ENCODE measurements at regions not wholly inside any gene's neighbourhood (a gene's known extent, or its start where the extent isn't known, plus 50 kb on each side); places are given as distances from the start of the nearest gene placed in this dataset.

DNA sequence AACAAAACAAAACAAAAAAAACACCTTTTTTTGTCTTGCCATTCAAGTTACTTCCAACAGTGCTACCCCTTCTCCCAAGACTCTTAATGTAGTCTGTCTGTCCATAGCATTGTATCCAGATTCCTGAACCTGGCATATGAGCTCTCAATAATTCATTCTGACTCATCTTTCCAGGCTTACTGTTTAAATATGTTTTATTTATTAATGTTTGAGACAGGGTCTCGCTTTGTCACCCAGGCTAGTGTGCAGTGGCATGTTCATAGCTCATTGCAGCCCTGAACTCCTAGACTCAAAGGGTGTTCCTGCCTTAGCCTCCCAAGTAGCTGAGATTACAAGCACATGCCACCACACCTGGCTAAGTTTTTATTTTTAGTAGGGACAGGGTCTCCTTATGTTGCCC is 208.0 kb upstream of the DMRT1 start (continued):
- TF ChIP-seq, protein P1, sequence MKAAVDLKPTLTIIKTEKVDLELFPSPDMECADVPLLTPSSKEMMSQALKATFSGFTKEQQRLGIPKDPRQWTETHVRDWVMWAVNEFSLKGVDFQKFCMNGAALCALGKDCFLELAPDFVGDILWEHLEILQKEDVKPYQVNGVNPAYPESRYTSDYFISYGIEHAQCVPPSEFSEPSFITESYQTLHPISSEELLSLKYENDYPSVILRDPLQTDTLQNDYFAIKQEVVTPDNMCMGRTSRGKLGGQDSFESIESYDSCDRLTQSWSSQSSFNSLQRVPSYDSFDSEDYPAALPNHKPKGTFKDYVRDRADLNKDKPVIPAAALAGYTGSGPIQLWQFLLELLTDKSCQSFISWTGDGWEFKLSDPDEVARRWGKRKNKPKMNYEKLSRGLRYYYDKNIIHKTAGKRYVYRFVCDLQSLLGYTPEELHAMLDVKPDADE (IDR thresholded peaks at IDR 0.05) = no peak

DNA sequence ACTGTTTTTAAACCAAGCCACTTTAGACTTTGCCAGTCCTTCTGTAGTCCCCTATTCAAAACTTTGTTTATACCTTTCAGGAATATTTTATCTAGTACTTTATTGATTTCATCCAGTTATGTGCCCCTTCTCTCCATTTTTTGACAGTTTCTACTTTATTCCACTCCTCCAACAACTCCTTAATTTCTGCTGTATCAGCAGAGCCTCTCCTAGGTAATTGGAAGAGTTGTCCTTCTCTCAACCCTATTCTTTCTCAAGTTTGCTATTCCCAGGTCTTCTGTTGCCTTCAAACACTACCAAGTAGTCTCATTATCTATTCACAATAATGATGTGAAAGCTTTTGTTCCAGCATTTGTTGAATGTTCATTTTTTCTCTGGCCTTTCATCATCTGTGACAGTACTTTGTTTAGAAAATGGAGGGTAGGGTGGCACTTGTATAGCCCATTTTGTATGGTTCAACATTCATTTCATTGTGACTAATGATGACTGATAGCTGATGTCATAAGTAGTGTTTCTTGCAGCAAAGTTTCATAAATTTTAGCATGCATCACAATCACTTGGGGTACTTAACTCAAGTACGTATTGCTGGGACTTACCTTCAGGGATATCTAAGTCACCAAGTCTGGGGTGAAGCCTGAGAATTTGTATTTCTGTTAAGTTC is 204.4 kb upstream of the DMRT1 start:
- H3K4me1 ChIP-seq (ENCODE audit: insufficient read depth) = peaks cover 13% of the 10 kb centered on the region
- no peaks in the 10 kb centered on the region for H3F3A ChIP-seq (replicated peaks; ENCODE audit: low read depth)
- peaks cover 4% of the 10 kb centered on the region; the same call in 1 of the 2 replicates for H4K20me1 ChIP-seq (replicated peaks; ENCODE audit: insufficient read depth)
- H3K4me3 Mint-ChIP-seq = no peak overlapping the region
- no peak overlapping the region for H3K27ac Mint-ChIP-seq
- H3K4me3 ChIP-seq = no peak overlapping the region
- H3K4me1 Mint-ChIP-seq = peaks cover 9% of the 10 kb centered on the region; the same call in 2 of the 3 replicates
- peaks cover 20% of the 10 kb centered on the region for H3K36me3 Mint-ChIP-seq (ENCODE audit: low read depth)
- DNase-seq (ENCODE audit: low spot score) = no peak
- no peak for ATAC-seq
- no peak overlapping the region for H3K27ac ChIP-seq (ENCODE audit: low read depth)
- H2AFZ ChIP-seq = no peak overlapping the region
- H3K36me3 ChIP-seq (ENCODE audit: insufficient read depth) = peaks cover 3% of the 10 kb centered on the region; the same call in 1 of the 2 replicates
- no peaks in the 10 kb centered on the region for H3K27me3 Mint-ChIP-seq (ENCODE audit: insufficient read depth, low read depth, poor library complexity)
- H3K9me3 Mint-ChIP-seq = peaks cover 11% of the 10 kb centered on the region
- H3K79me2 ChIP-seq (replicated peaks; ENCODE audit: insufficient read depth) = peaks cover 22% of the 10 kb centered on the region
- no peaks in the 10 kb centered on the region for H3K27me3 ChIP-seq (ENCODE audit: insufficient read depth)
- no peaks in the 10 kb centered on the region for H3K9me2 ChIP-seq (ENCODE audit: insufficient read depth)
- H3K4me2 ChIP-seq = no peak overlapping the region
- TF ChIP-seq STAT1 (IDR thresholded peaks at IDR 0.05; ENCODE audit: unreplicated experiment) (no peak), ZNF114 (CRISPR knock-in tag; IDR thresholded peaks at IDR 0.05) (no peak), ZNF331 (CRISPR knock-in tag; IDR thresholded peaks at IDR 0.05; ENCODE audit: low read depth) (no peak), JUNB (IDR thresholded peaks at IDR 0.05; ENCODE audit: unreplicated experiment) (no peak), EZH2 (IDR thresholded peaks at IDR 0.05; ENCODE audit: low read depth, unreplicated experiment) (no peak), CREB1 (CRISPR knock-in tag; IDR thresholded peaks at IDR 0.05; ENCODE audit: low read depth) (no peak), NANOG (IDR thresholded peaks at IDR 0.05; ENCODE audit: borderline replicate concordance) (no peak)
- TF ChIP-seq, protein P1 (IDR thresholded peaks at IDR 0.05) = no peak
- TF ChIP-seq, protein P2, sequence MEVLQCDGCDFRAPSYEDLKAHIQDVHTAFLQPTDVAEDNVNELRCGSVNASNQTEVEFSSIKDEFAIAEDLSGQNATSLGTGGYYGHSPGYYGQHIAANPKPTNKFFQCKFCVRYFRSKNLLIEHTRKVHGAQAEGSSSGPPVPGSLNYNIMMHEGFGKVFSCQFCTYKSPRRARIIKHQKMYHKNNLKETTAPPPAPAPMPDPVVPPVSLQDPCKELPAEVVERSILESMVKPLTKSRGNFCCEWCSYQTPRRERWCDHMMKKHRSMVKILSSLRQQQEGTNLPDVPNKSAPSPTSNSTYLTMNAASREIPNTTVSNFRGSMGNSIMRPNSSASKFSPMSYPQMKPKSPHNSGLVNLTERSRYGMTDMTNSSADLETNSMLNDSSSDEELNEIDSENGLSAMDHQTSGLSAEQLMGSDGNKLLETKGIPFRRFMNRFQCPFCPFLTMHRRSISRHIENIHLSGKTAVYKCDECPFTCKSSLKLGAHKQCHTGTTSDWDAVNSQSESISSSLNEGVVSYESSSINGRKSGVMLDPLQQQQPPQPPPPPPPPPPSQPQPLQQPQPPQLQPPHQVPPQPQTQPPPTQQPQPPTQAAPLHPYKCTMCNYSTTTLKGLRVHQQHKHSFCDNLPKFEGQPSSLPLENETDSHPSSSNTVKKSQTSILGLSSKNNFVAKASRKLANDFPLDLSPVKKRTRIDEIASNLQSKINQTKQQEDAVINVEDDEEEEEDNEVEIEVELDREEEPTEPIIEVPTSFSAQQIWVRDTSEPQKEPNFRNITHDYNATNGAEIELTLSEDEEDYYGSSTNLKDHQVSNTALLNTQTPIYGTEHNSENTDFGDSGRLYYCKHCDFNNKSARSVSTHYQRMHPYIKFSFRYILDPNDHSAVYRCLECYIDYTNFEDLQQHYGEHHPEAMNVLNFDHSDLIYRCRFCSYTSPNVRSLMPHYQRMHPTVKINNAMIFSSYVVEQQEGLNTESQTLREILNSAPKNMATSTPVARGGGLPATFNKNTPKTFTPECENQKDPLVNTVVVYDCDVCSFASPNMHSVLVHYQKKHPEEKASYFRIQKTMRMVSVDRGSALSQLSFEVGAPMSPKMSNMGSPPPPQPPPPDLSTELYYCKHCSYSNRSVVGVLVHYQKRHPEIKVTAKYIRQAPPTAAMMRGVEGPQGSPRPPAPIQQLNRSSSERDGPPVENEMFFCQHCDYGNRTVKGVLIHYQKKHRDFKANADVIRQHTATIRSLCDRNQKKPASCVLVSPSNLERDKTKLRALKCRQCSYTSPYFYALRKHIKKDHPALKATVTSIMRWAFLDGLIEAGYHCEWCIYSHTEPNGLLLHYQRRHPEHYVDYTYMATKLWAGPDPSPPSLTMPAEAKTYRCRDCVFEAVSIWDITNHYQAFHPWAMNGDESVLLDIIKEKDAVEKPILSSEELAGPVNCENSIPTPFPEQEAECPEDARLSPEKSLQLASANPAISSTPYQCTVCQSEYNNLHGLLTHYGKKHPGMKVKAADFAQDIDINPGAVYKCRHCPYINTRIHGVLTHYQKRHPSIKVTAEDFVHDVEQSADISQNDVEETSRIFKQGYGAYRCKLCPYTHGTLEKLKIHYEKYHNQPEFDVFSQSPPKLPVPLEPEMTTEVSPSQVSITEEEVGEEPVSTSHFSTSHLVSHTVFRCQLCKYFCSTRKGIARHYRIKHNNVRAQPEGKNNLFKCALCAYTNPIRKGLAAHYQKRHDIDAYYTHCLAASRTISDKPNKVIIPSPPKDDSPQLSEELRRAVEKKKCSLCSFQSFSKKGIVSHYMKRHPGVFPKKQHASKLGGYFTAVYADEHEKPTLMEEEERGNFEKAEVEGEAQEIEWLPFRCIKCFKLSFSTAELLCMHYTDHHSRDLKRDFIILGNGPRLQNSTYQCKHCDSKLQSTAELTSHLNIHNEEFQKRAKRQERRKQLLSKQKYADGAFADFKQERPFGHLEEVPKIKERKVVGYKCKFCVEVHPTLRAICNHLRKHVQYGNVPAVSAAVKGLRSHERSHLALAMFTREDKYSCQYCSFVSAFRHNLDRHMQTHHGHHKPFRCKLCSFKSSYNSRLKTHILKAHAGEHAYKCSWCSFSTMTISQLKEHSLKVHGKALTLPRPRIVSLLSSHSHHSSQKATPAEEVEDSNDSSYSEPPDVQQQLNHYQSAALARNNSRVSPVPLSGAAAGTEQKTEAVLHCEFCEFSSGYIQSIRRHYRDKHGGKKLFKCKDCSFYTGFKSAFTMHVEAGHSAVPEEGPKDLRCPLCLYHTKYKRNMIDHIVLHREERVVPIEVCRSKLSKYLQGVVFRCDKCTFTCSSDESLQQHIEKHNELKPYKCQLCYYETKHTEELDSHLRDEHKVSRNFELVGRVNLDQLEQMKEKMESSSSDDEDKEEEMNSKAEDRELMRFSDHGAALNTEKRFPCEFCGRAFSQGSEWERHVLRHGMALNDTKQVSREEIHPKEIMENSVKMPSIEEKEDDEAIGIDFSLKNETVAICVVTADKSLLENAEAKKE (CRISPR knock-in tag; IDR thresholded peaks at IDR 0.05) = no peak
- TF ChIP-seq, protein P3, sequence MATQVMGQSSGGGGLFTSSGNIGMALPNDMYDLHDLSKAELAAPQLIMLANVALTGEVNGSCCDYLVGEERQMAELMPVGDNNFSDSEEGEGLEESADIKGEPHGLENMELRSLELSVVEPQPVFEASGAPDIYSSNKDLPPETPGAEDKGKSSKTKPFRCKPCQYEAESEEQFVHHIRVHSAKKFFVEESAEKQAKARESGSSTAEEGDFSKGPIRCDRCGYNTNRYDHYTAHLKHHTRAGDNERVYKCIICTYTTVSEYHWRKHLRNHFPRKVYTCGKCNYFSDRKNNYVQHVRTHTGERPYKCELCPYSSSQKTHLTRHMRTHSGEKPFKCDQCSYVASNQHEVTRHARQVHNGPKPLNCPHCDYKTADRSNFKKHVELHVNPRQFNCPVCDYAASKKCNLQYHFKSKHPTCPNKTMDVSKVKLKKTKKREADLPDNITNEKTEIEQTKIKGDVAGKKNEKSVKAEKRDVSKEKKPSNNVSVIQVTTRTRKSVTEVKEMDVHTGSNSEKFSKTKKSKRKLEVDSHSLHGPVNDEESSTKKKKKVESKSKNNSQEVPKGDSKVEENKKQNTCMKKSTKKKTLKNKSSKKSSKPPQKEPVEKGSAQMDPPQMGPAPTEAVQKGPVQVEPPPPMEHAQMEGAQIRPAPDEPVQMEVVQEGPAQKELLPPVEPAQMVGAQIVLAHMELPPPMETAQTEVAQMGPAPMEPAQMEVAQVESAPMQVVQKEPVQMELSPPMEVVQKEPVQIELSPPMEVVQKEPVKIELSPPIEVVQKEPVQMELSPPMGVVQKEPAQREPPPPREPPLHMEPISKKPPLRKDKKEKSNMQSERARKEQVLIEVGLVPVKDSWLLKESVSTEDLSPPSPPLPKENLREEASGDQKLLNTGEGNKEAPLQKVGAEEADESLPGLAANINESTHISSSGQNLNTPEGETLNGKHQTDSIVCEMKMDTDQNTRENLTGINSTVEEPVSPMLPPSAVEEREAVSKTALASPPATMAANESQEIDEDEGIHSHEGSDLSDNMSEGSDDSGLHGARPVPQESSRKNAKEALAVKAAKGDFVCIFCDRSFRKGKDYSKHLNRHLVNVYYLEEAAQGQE (IDR thresholded peaks at IDR 0.05; ENCODE audit: unreplicated experiment) = no peak
- TF ChIP-seq, protein P4, sequence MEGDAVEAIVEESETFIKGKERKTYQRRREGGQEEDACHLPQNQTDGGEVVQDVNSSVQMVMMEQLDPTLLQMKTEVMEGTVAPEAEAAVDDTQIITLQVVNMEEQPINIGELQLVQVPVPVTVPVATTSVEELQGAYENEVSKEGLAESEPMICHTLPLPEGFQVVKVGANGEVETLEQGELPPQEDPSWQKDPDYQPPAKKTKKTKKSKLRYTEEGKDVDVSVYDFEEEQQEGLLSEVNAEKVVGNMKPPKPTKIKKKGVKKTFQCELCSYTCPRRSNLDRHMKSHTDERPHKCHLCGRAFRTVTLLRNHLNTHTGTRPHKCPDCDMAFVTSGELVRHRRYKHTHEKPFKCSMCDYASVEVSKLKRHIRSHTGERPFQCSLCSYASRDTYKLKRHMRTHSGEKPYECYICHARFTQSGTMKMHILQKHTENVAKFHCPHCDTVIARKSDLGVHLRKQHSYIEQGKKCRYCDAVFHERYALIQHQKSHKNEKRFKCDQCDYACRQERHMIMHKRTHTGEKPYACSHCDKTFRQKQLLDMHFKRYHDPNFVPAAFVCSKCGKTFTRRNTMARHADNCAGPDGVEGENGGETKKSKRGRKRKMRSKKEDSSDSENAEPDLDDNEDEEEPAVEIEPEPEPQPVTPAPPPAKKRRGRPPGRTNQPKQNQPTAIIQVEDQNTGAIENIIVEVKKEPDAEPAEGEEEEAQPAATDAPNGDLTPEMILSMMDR (conservative IDR thresholded peaks at IDR 0.05; ENCODE audit: low read depth in 2 of 2) = no peak

Measured in GM23338 (cell line).